ENCODE measurements at regions not wholly inside any gene's neighbourhood (a gene's known extent, or its start where the extent isn't known, plus 50 kb on each side); places are given as distances from the start of the nearest gene placed in this dataset.

GRCh38 chr6:6851059-6851948 lies 256.5 kb upstream of the RREB1 start (continued):
- TF ChIP-seq SNRNP70 (optimal IDR thresholded peaks at IDR 0.05; ENCODE audit: low read depth, low read length) = no peak
- no peak for TF ChIP-seq GMEB1 (CRISPR knock-in tag; IDR thresholded peaks at IDR 0.05)
- no peak for TF ChIP-seq ARHGAP35 (IDR thresholded peaks at IDR 0.05; ENCODE audit: partially characterized antibody)
- no peak for TF ChIP-seq NFE2L1 (tag; IDR thresholded peaks at IDR 0.05; ENCODE audit: borderline replicate concordance, low read depth)
- no peak for TF ChIP-seq TAF1 (IDR thresholded peaks at IDR 0.05; ENCODE audit: control insufficient read depth, extremely low read depth, insufficient read depth, low read length, severe bottlenecking)
- no peak for TF ChIP-seq SIN3B (IDR thresholded peaks at IDR 0.05; ENCODE audit: low read depth)
- TF ChIP-seq ZSCAN29 (IDR thresholded peaks at IDR 0.05) = no peak
- no peak for TF ChIP-seq ZNF354B (CRISPR knock-in tag; IDR thresholded peaks at IDR 0.05)
- no peak for TF ChIP-seq PHB (CRISPR knock-in tag; IDR thresholded peaks at IDR 0.05)
- TF ChIP-seq ELK3 (CRISPR knock-in tag; IDR thresholded peaks at IDR 0.05) = no peak
- TF ChIP-seq RBM14 (IDR thresholded peaks at IDR 0.05; ENCODE audit: borderline replicate concordance, insufficient read depth, low read depth, low read length) = no peak
- TF ChIP-seq RNF219 (CRISPR knock-in tag; IDR thresholded peaks at IDR 0.05) = no peak
- TF ChIP-seq RBM39 (optimal IDR thresholded peaks at IDR 0.05; ENCODE audit: low read depth, low read length) = peak; percentile 40
- TF ChIP-seq ZBED1 (IDR thresholded peaks at IDR 0.05) = no peak
- TF ChIP-seq SAP30 (IDR thresholded peaks at IDR 0.05; ENCODE audit: borderline replicate concordance, insufficient read depth, low read depth, low read length, poor library complexity, severe bottlenecking) = no peak
- TF ChIP-seq FIP1L1 (IDR thresholded peaks at IDR 0.05; ENCODE audit: low read depth, low read length, poor library complexity, severe bottlenecking) = no peak
- TF ChIP-seq ZNF740 (CRISPR knock-in tag; IDR thresholded peaks at IDR 0.05) = no peak
- 0 out of 4 replicates have a peak, but pooled peaks of 1 of the 2 experiments have one; percentile 41 for TF ChIP-seq ZNF740 (tag; IDR thresholded peaks at IDR 0.05)
- no peak for TF ChIP-seq POLR2AphosphoS2 (IDR thresholded peaks at IDR 0.05; ENCODE audit: low read length)
- TF ChIP-seq BACH1 (tag; IDR thresholded peaks at IDR 0.05) = no peak; the same call in 1 of the 2 replicates
- no peak for TF ChIP-seq KLF16 (IDR thresholded peaks at IDR 0.05)

Measured in K562 (cell line).